Pancreas (tissue), 10 donors: ENCODE measurements at regions not wholly inside any gene's neighbourhood (a gene's known extent, or its start where the extent isn't known, plus 50 kb on each side); places are given as distances from the start of the nearest gene placed in this dataset.

Experiments used
- ATAC-seq, 4 donors: fragments of 200-7000 bp; cut with Tn5 transposase; one replicate each; pipeline versions ENCODE4 v1.8.0 to v1.9.1; 2020; ENCODE audit warnings: mild to moderate bottlenecking in 4 of 4, moderate library complexity in 4 of 4
- DNase-seq, 6 donors: peaks; one replicate each; pipeline ENCODE4 v3.0.0-alpha.2; 2020
- FAIRE-seq: peaks from 2 replicates; lab custom pipeline; 2012; peaks lifted over from hg19 to GRCh38; lab: Jason Lieb, UNC
- H3K27ac ChIP-seq, 4 donors: fragments of 200-600 bp; sonication (generic); 1 replicate in 3 of 4; 2 replicates in 1 of 4; pipeline versions ENCODE4 v1.5.0 to v1.8.0; 2020
- H3K27me3 ChIP-seq, 4 donors: fragments of 200-600 bp; one replicate each; pipeline ENCODE4 v1.8.0; 2021
- H3K36me3 ChIP-seq, 3 donors: fragments of 200-600 bp; sonication (generic) in 1 of 3; one replicate each; pipeline versions ENCODE4 v1.5.0 to v1.8.0; 2020 to 2021
- H3K4me1 ChIP-seq, 3 donors: fragments of 200-600 bp; one replicate each; pipeline ENCODE4 v1.8.0; 2021
- H3K4me3 ChIP-seq, 4 donors: fragments of 200-600 bp; sonication (generic) in 2 of 4; one replicate each; pipeline versions ENCODE4 v1.5.0 to v1.8.0; 2020 to 2021
- H3K9me3 ChIP-seq, 4 donors: fragments of 200-600 bp; one replicate each; pipeline ENCODE4 v1.8.0; 2021
- CTCF ChIP-seq, 4 donors: fragments of 200-600 bp; sonication (generic) in 3 of 4; IDR thresholded peaks; one replicate each; pipeline versions ENCODE4 v1.5.0 to v1.8.0; 2021; ENCODE audit warnings: antibody characterized with exemption in 4 of 4
- WGBS, 2 donors: extraction: QIAGEN DNeasy Blood & Tissue Kit; methylation state at CpG; one replicate each; pipeline ENCODE4 v1.1.7; 2013; 5-methylcytosine and 5-hydroxymethylcytosine counted together
- intact Hi-C, 3 donors: fragments of 100-400 bp; cut with DNase I; formaldehyde crosslinking; loops; one replicate each; pipeline versions ENCODE4 v1.11.1 to v1.14.2; 2022
- donor health status: healthy with polysubstance abuse.
- donor health status: DM: no; HTN: no; CAD: no; lungs with moderate emphysema.
- donor health status: DM: no; HTN: no; CAD: no.
- donor health status: control.
- donor health status: control.
- donor health status: Bipolar disorder and iron deficiency.
- donor health status: DM: yes; HTN: yes; CAD: no.
- donor health status: DM: no; HTN: no; CAD: no.
- donor health status: DM: no; HTN: no; CAD: no.
- donor health status: DM: yes; HTN: yes; CAD: no.

- intact Hi-C loops = no loop called here
- no peaks in the 10 kb centered on the region for H3K36me3 ChIP-seq
- H3K27me3 ChIP-seq = no peaks in the 10 kb centered on the region
- ATAC-seq (no peak), FAIRE-seq (no peak), DNase-seq (no peak)
- WGBS, 2 donors = 69 to 81% methylated on average over 5 of the region's 5 CpGs
- H3K4me1 ChIP-seq = no peaks in the 10 kb centered on the region
- H3K9me3 ChIP-seq = no peaks in the 10 kb centered on the region
- H3K4me3 ChIP-seq = no peak overlapping the region
- H3K27ac ChIP-seq = no peak overlapping the region
- TF ChIP-seq CTCF (IDR thresholded peaks at IDR 0.05) = no peak
Measured at GRCh38 chr4:31026256-31026655, 306.1 kb downstream of the PCDH7 start.

- DNase-seq (no peak), ATAC-seq (no peak), FAIRE-seq (no peak)
- no peak for TF ChIP-seq CTCF (IDR thresholded peaks at IDR 0.05)
- no peaks in the 10 kb centered on the region for H3K36me3 ChIP-seq
- no peaks in the 10 kb centered on the region for H3K9me3 ChIP-seq
- H3K27ac ChIP-seq = no peak overlapping the region
- intact Hi-C loops = no loop called here
- H3K4me1 ChIP-seq = no peaks in the 10 kb centered on the region
- H3K27me3 ChIP-seq = no peaks in the 10 kb centered on the region
- 28 to 34% methylated on average over 3 of the region's 3 CpGs for WGBS, 2 donors
- no peak overlapping the region for H3K4me3 ChIP-seq
Measured at GRCh38 chr4:31034550-31034949, 314.4 kb downstream of the PCDH7 start.

- no peaks in the 10 kb centered on the region for H3K4me1 ChIP-seq
- H3K9me3 ChIP-seq = no peaks in the 10 kb centered on the region
- WGBS, 2 donors = 67 to 80% methylated on average over 1 of the region's 1 CpG
- ATAC-seq (no peak), FAIRE-seq (no peak), DNase-seq (no peak)
- no peaks in the 10 kb centered on the region for H3K27me3 ChIP-seq
- H3K27ac ChIP-seq = no peak overlapping the region
- H3K36me3 ChIP-seq = no peaks in the 10 kb centered on the region
- intact Hi-C loops = no loop called here
- TF ChIP-seq CTCF (IDR thresholded peaks at IDR 0.05) = no peak
- no peak overlapping the region for H3K4me3 ChIP-seq
Measured at GRCh38 chr4:31035761-31036160, 315.6 kb downstream of the PCDH7 start.

- no peak for FAIRE-seq
Measured at GRCh38 chr4:31037703-31038102, 317.5 kb downstream of the PCDH7 start.

GRCh38 chr4:31039382-31039781, 319.2 kb downstream of the PCDH7 start:
- H3K4me3 ChIP-seq = no peak overlapping the region
- H3K27me3 ChIP-seq = no peaks in the 10 kb centered on the region
- 57 to 72% methylated on average over 3 of the region's 3 CpGs for WGBS, 2 donors
- no peaks in the 10 kb centered on the region for H3K4me1 ChIP-seq
- no peaks in the 10 kb centered on the region for H3K36me3 ChIP-seq
- no peak for TF ChIP-seq CTCF (IDR thresholded peaks at IDR 0.05)
- no peak overlapping the region for H3K27ac ChIP-seq
- FAIRE-seq = no peak
- no peak for ATAC-seq
- no peak for DNase-seq
- intact Hi-C loops = no loop called here
- H3K9me3 ChIP-seq = no peaks in the 10 kb centered on the region

More at GRCh38 chr4:31037703-31038102, 317.5 kb downstream of the PCDH7 start:
- TF ChIP-seq CTCF (IDR thresholded peaks at IDR 0.05) = no peak
- H3K36me3 ChIP-seq = no peaks in the 10 kb centered on the region
- DNase-seq = no peak
- no peaks in the 10 kb centered on the region for H3K27me3 ChIP-seq
- intact Hi-C loops = no loop called here
- H3K4me1 ChIP-seq = no peaks in the 10 kb centered on the region
- ATAC-seq = no peak
- H3K9me3 ChIP-seq = no peaks in the 10 kb centered on the region
- H3K27ac ChIP-seq = no peak overlapping the region
- H3K4me3 ChIP-seq = no peak overlapping the region
